AG10803 (cell line): ENCODE measurements at regions not wholly inside any gene's neighbourhood (a gene's known extent, or its start where the extent isn't known, plus 50 kb on each side); places are given as distances from the start of the nearest gene placed in this dataset.
"Not testable (repeated sequence)": the region's sequence is repeated elsewhere in the genome, so short reads cannot be mapped to it uniquely, and the experiment has no call there.

Experiments used
- DNase-seq: peaks from one replicate; pipeline ENCODE4 v3.0.0; 2010; ENCODE audit warnings: low read depth
- H3K4me3 ChIP-seq: 2 replicates; pipeline ENCODE4 v1.5.1; 2011; ENCODE audit warnings: mild to moderate bottlenecking, low read length, control low read depth
- TF ChIP-seq, protein P1 (sequence below): conservative IDR thresholded peaks from 2 replicates; pipeline ENCODE4 v1.5.1; 2011; ENCODE audit warnings: mild to moderate bottlenecking, low read length, control low read depth, inconsistent platforms

DNA sequence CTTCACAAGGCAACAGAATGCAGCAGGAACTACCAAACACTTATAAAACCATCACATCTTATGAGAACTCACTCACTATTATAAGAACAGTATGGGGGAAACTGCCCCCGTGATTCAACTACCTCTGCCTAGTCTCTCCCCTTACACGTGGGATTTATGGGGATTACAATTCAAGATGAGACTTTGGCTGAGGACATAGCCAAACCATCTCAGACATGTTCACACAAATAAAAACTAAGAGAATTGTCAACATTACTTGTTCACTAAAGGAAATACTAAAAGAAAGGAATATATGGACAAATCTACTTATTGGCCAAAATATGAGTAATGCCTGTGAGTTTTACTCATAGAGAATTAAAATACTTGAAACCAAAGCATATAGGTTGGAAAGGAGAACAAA is 505.1 kb downstream of the IGSF11 start:
- no peak for DNase-seq
- no peak overlapping the region for H3K4me3 ChIP-seq
- TF ChIP-seq, protein P1, sequence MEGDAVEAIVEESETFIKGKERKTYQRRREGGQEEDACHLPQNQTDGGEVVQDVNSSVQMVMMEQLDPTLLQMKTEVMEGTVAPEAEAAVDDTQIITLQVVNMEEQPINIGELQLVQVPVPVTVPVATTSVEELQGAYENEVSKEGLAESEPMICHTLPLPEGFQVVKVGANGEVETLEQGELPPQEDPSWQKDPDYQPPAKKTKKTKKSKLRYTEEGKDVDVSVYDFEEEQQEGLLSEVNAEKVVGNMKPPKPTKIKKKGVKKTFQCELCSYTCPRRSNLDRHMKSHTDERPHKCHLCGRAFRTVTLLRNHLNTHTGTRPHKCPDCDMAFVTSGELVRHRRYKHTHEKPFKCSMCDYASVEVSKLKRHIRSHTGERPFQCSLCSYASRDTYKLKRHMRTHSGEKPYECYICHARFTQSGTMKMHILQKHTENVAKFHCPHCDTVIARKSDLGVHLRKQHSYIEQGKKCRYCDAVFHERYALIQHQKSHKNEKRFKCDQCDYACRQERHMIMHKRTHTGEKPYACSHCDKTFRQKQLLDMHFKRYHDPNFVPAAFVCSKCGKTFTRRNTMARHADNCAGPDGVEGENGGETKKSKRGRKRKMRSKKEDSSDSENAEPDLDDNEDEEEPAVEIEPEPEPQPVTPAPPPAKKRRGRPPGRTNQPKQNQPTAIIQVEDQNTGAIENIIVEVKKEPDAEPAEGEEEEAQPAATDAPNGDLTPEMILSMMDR, result no peak

DNA sequence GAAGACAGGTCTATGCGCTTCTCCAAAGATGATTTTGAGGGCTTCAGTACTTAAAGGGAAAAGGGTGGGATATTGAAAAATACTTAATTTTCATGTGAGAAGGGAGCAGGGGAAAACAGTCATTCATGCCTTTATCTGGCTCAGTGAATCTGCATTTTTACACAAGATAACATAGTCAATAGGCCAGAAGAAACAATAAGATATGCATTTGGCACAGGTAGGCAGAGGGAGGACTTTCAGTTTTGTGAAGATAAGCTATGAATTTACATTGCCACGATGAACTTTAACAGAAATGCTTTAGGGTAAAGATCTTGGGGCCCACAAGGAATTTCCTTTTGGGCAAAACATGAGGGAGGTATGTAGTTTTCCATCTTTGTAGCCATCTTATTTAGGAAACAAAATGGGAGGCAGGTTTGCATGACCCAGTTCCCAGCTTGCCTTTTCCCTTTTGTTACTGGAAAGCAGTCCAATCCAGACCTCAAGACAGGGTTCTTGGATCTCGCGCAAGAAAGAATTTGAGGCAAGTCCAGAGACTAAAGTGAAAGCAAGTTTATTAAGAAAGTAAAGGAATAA is 504.2 kb downstream of the IGSF11 start:
- no peak overlapping the region for H3K4me3 ChIP-seq
- no peak for DNase-seq
- TF ChIP-seq, protein P1, result no peak

DNA sequence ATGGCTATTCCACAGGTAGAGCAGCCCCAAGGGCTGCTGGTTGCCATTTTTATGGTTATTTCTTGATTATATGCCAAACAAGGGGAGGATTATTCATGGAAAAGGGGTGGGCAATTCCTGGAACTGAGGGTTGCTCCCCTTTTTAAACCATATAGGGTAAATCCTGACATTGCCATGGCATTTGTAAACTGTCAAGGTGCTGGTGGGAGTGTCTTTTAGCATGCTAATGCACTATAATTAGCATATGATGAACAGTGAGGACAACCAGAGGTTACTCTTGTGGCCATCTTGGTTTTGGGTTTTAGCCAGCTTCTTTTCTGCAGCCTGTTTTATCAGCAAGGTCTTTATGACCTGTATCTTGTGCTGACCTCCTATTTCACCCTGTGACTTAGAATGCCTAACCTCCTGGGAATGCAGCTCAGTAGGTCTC is 503.7 kb downstream of the IGSF11 start:
- H3K4me3 ChIP-seq, DNase-seq: not testable (repeated sequence)

DNA sequence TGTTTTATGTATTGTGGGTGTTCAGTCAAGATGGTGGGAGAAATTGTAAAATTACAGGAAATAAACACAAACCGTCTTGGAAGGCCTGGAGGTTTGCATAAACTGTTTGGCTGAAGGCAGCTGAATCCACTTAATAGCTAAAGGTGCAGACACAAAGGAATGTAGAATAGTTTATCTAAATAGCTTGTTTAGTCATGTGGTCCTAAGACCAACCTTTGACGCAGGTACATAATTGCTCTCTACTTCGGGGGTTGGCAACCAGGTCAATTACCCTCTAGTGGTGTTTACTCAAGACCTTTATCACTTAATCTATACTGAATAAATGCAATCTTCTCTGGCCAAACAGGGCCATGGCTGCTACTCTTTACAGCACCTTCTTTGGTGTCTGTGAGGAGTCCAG is 502.8 kb downstream of the IGSF11 start:
- TF ChIP-seq, protein P1, result no peak
- H3K4me3 ChIP-seq, result no peak overlapping the region
- DNase-seq, result no peak

DNA sequence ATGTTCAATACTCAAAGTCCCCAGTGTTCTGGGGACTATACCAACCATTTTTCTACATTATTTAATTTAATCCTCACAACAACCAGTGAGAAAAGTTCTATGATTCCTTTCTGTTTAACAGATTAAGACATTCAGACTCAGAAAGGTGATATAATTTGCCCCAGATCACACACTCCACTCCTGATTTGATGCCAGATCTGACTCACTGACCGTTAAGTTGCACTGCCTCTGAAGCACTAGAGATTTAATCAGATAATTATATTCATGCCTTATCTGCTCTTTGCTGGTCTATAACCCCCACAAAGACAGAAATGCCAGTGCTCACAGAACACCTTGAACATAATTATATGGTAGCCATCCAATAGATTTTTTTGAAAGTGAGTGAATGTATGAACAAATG is 501.0 kb downstream of the IGSF11 start:
- TF ChIP-seq, protein P1, result no peak
- H3K4me3 ChIP-seq, result no peak overlapping the region
- no peak for DNase-seq

DNA sequence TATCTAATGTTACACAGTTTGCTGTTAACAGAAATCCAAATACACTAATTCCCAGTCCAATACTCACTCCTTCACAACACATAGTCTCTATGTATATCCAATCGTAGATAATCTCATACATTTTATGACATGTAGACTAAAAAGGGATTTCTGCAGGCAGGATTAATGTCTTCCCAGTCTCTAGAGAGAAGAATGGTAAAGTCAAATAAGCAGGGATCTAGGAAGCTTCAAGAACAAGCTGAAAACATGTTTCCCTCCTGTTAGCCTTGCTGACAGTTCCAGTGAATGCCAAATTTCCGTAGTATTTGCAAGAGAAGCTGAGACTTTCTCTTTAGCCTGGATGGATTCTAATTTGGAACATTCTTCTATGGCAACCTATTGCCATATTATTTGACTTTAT is 500.1 kb downstream of the IGSF11 start:
- TF ChIP-seq, protein P1, result no peak
- H3K4me3 ChIP-seq, result no peak overlapping the region
- no peak for DNase-seq

DNA sequence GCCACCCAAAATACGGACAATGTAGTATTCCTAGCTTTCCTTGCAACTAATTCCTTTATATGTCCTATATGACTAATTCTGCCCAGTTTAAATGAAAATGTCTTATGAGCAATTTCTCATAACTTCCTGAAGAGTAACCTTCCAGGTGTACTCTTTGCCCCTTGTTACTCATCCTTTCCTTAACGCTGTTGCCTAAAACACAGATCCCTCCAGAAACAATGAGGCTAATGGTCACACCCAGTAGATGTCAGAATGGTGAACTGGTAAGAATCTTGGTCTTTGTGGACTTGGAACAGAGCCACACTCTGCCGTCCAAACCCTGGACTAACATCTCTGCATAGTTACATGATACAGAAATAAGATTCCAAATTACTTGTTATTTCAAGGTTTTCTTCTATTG is 497.9 kb downstream of the IGSF11 start:
- DNase-seq, result no peak

More for the DNA sequence above, 497.9 kb downstream of the IGSF11 start:
- TF ChIP-seq, protein P1, result no peak
- H3K4me3 ChIP-seq, result no peak overlapping the region
